Naive B cell (primary cell): ENCODE measurements at regions not wholly inside any gene's neighbourhood (a gene's known extent, or its start where the extent isn't known, plus 50 kb on each side); places are given as distances from the start of the nearest gene placed in this dataset.

ENCODE experiments used
- ATAC-seq, 2 donors: fragments of 150-1000 bp; cut with Tn5 transposase; 2 replicates each; pipeline ENCODE4 v1.10.0; 2021; ENCODE audit warnings: low read depth in 2 of 2, mild to moderate bottlenecking in 2 of 2, moderate library complexity in 2 of 2
- DNase-seq: peaks from one replicate; pipeline ENCODE4 v3.0.0; 2022
- H3K27ac Mint-ChIP-seq, 6 donors: one replicate each; pipeline ENCODE4 v1.8.0; 2020 to 2022; ENCODE audit warnings: mild to moderate bottlenecking in 6 of 6, mixed read lengths in 6 of 6, moderate library complexity in 5 of 6, inconsistent platforms in 2 of 6
- H3K27me3 Mint-ChIP-seq, 3 donors: one replicate each; pipeline ENCODE4 v1.8.0; 2021 to 2022; ENCODE audit warnings: mixed read lengths in 3 of 3, mild to moderate bottlenecking in 1 of 3
- H3K36me3 Mint-ChIP-seq, 2 donors: one replicate each; pipeline ENCODE4 v1.8.0; 2020 to 2022; ENCODE audit warnings: mixed read lengths in 2 of 2, inconsistent platforms in 1 of 2, mild to moderate bottlenecking in 1 of 2
- H3K4me1 Mint-ChIP-seq, 3 donors: one replicate each; pipeline ENCODE4 v1.8.0; 2020 to 2022; ENCODE audit warnings: mixed read lengths in 3 of 3, inconsistent platforms in 1 of 3, mild to moderate bottlenecking in 1 of 3, moderate library complexity in 1 of 3
- H3K4me3 Mint-ChIP-seq, 8 donors: one replicate each; pipeline ENCODE4 v1.8.0; 2020 to 2022; ENCODE audit warnings: mild to moderate bottlenecking in 8 of 8, mixed read lengths in 8 of 8, moderate library complexity in 8 of 8, inconsistent platforms in 2 of 8
- H3K9me3 Mint-ChIP-seq, 7 donors: one replicate each; pipeline ENCODE4 v1.8.0; 2020 to 2022; ENCODE audit warnings: mixed read lengths in 7 of 7, mild to moderate bottlenecking in 5 of 7, inconsistent platforms in 2 of 7, moderate library complexity in 1 of 7

DNA sequence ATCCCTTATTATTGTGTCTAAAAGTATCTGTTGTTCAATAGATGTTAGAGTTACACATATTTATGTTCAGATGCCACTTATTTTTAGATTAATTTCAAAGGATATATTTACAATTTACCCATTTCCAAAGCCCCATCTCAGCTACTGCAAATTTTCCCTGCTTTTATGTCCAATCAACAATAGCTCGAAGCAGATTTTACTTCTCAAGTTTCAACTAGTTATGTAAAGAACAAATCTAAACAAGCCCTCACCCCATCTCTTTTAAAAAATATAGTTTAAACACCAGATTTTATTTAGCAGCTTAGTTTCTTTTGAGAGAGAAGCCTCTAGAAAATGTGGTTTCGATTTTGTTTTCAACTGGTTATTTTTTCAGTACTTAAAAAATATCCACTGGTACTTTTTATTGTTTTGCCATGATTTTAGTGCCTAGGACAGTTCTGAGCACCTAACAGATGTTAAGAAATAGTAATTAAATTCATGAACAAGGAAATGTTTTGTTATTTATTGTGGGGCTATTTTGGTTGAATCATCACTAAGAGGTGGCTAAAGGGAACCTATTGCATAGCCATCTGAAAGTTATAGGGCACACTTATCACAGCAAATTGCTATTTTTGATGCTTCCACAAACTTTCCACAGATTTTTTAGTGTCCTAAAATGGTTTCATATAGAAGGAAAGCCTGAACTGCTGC is 96.2 kb upstream of the BMP4 start:
- Mint-ChIP-seq H3K27ac (no peak overlapping the region), H3K9me3 (no peaks in the 10 kb centered on the region), H3K4me1 (no peaks in the 10 kb centered on the region), H3K4me3 (no peak overlapping the region), H3K36me3 (no peaks in the 10 kb centered on the region), H3K27me3 (no peaks in the 10 kb centered on the region)
- ATAC-seq: no peak
- DNase-seq: no peak

DNA sequence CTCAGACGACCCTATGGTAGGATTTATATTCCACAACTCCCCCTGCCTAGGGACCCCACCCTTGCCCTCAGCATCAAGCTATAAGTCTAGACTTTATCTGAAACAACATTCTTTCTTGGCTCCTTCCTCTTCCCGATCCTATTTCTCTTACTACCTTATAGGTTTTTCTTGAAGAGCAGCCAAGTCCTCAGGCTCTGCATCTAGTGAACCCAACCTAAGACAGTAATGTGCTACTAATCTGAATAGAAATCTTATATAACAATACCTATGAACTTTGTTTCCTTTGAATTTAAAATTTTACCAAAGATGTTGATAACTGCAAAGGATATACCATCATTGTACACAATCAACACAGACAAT is 96.7 kb upstream of the BMP4 start:
- Mint-ChIP-seq H3K27me3 (no peaks in the 10 kb centered on the region), H3K27ac (no peak overlapping the region), H3K9me3 (no peaks in the 10 kb centered on the region), H3K4me1 (no peaks in the 10 kb centered on the region), H3K4me3 (no peak overlapping the region), H3K36me3 (no peaks in the 10 kb centered on the region)
- no peak for DNase-seq
- ATAC-seq: no peak

DNA sequence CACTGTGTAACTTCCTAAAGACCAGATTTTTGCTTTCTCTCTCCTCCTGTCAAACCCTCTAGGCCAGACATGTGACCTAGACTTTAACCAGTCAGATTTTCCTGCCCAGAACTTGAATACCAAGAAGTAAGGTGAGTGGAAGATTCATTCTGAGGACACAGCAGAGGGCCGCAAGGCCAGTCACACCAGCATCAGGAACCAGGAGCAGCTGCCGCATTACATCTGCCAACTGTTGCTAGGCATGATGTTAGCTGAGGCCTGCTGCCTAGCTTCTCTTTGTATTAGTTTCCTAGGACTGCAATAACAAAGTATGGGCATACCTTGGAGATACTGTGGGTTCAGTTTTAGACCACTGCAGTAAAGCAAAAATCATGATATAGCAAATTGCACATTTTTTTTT is 101.9 kb upstream of the BMP4 start:
- Mint-ChIP-seq H3K9me3 (no peaks in the 10 kb centered on the region), H3K4me1 (no peaks in the 10 kb centered on the region), H3K27me3 (peaks cover 0 to 8% (median 0%) of the 10 kb centered on the region in 3 donors), H3K4me3 (no peak overlapping the region), H3K36me3 (no peaks in the 10 kb centered on the region), H3K27ac (no peak overlapping the region)
- ATAC-seq (no peak), DNase-seq (no peak)

DNA sequence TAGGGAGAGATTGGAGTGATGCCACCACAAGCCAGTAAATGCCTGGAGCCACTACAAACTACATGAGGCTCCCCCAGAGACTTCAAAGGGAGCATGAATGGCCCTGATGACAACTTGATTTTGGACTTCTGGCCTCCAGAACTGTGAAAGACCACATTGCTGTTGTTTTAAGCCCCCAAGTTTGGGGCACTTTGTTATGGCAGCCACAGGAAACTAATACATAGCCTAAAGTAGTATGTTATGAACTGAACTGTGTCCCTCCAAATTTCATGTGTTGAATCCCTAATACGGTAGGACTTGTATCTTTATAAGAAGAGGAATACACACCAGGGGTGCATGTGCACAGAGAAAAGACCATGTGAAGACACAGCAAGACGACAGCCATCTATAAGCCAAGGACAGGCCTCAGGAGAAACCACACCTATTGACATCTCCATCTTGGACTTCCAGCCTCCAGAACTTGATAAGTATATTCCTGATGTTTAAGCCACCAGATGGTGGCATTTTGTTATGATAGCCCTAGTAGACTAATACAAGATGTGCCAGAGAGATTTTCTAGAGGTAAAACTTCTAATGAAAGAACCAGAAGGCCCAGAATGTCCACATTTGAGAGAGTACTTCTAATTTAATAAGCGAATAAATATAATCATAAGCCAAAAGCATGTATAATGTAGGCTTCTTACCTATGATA is 127.1 kb upstream of the BMP4 start:
- DNase-seq (no peak), ATAC-seq (no peak)
- Mint-ChIP-seq H3K36me3 (no peaks in the 10 kb centered on the region), H3K9me3 (peaks cover 0 to 7% (median 2%) of the 10 kb centered on the region in 7 donors), H3K27ac (no peak overlapping the region), H3K4me3 (no peak overlapping the region), H3K4me1 (no peaks in the 10 kb centered on the region), H3K27me3 (peaks cover 0 to 4% (median 0%) of the 10 kb centered on the region in 3 donors)

DNA sequence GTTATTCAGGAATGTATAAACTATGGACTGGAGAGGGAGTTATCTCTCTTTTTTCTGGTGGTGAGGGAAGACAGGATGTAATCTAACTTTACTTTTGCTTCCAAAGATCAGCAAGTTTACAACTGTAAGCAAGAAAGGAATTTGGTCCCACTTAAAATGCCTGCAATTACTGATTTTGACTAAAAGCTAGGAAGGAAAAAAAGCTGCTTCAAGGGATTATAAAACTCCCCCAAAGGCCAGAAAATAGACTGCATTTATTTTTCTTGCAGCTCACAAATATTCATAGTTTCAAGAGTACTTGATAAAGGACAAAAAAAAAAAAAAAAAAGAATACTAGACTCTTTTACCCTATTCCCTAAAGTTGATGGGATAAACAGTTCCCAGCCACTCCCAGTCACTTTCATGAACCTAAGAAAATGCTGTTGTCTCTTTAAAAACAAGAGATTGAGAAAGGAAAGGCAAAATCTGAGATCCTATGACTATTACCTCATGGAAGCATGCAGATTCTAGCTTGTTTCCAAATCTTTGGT is 128.7 kb upstream of the BMP4 start:
- DNase-seq (no peak), ATAC-seq (no peak)
- H3K27ac Mint-ChIP-seq: no peak overlapping the region
- no peaks in the 10 kb centered on the region for H3K36me3 Mint-ChIP-seq
- peaks cover 0 to 3% (median 0%) of the 10 kb centered on the region in 3 donors for H3K27me3 Mint-ChIP-seq
- no peak overlapping the region for H3K4me3 Mint-ChIP-seq
- no peaks in the 10 kb centered on the region for H3K4me1 Mint-ChIP-seq
- H3K9me3 Mint-ChIP-seq: peaks cover 0 to 12% (median 2%) of the 10 kb centered on the region in 7 donors

DNA sequence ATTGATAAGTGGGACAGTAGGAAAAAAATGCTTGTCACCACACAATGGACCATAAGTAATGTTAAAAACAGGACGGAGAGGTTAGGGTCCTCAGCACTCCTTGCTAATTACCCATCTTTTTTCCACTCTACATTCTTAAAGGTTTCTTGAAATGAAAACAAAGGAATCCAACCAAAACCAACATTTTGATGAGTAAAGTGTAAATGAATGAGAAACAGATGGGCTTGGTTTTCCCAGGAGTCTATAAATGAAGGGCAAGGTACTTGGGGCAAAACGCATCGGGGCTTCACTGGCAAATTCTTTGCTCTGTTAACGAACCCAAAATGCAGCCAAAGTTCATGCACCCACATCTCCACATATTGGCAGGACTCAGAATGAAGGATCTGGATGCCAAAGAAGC is 129.2 kb upstream of the BMP4 start:
- no peak overlapping the region for H3K27ac Mint-ChIP-seq
- no peaks in the 10 kb centered on the region for H3K27me3 Mint-ChIP-seq
- H3K36me3 Mint-ChIP-seq: no peaks in the 10 kb centered on the region
- H3K9me3 Mint-ChIP-seq: peaks cover 0 to 12% (median 2%) of the 10 kb centered on the region in 7 donors
- DNase-seq (no peak), ATAC-seq (no peak)
- no peaks in the 10 kb centered on the region for H3K4me1 Mint-ChIP-seq
- no peak overlapping the region for H3K4me3 Mint-ChIP-seq

DNA sequence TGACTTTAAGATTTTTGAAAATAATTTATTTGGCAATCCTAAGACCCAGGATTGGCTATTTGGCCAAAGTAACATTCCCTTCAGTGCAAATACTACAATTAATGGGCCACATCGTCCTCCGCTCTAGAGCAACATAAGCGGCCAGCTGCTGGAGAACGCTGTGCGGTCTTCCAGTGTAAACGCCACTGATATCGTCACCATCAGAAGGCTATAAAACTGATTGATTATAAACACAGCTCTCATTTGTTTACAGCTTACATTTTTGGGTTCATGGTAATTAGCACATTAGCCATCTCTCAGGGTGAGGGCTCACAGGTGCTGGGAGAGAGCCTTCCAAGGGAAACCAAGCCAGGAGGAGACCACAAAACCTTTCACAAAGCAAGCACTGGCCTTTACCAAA is 130.1 kb upstream of the BMP4 start:
- no peak overlapping the region for H3K4me3 Mint-ChIP-seq
- DNase-seq (no peak), ATAC-seq (no peak)
- no peaks in the 10 kb centered on the region for H3K4me1 Mint-ChIP-seq
- no peak overlapping the region for H3K27ac Mint-ChIP-seq
- no peaks in the 10 kb centered on the region for H3K36me3 Mint-ChIP-seq
- peaks cover 0 to 12% (median 2%) of the 10 kb centered on the region in 7 donors for H3K9me3 Mint-ChIP-seq
- no peaks in the 10 kb centered on the region for H3K27me3 Mint-ChIP-seq

DNA sequence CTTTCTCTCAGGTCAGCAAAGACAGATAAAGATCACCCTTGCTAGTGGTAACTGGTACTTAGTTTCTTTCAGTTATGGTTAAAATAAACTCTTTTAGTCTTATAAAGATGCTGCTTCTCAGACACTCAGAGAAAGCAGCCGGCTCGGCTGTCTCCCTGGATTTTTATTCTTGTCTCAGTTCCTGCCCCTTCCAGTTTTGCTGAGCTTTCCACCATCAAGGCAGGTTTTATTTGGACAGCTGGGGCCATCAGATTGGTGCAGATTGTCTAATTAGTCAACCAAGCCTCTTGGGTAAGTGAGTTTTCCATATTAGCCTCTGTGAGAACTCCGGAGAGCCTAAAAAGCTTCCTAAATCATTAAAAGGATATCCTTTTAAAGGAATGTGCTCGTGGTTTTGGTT is 130.8 kb upstream of the BMP4 start:
- no peaks in the 10 kb centered on the region for H3K27me3 Mint-ChIP-seq
- H3K4me1 Mint-ChIP-seq: no peaks in the 10 kb centered on the region
- no peak overlapping the region for H3K27ac Mint-ChIP-seq
- peaks cover 0 to 12% (median 2%) of the 10 kb centered on the region in 7 donors for H3K9me3 Mint-ChIP-seq
- no peak overlapping the region for H3K4me3 Mint-ChIP-seq
- DNase-seq: no peak
- H3K36me3 Mint-ChIP-seq: no peaks in the 10 kb centered on the region
- no peak for ATAC-seq

DNA sequence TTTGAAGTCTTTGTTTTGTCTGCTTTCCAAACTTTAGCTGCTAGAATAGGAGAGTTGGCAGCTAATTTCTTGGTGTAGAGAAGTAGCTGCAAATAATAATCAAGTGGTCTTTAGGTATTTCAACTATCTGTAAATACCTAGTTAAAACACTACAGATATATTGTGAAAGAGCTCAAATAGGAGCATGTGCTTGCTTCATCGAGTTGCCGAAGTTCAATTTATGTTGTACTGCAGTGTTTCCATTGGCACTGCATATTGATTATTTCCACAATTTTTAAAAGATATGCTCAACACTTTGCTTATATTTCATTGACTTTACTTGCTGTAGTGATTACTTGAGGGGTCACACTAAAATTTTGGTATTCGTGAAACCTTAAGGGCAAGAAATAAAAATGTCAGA is 131.6 kb upstream of the BMP4 start:
- H3K27ac Mint-ChIP-seq: no peak overlapping the region
- no peaks in the 10 kb centered on the region for H3K27me3 Mint-ChIP-seq
- no peak for ATAC-seq
- DNase-seq: no peak
- H3K36me3 Mint-ChIP-seq: no peaks in the 10 kb centered on the region
- no peaks in the 10 kb centered on the region for H3K4me1 Mint-ChIP-seq
- no peak overlapping the region for H3K4me3 Mint-ChIP-seq
- H3K9me3 Mint-ChIP-seq: peaks cover 0 to 10% (median 1%) of the 10 kb centered on the region in 7 donors

DNA sequence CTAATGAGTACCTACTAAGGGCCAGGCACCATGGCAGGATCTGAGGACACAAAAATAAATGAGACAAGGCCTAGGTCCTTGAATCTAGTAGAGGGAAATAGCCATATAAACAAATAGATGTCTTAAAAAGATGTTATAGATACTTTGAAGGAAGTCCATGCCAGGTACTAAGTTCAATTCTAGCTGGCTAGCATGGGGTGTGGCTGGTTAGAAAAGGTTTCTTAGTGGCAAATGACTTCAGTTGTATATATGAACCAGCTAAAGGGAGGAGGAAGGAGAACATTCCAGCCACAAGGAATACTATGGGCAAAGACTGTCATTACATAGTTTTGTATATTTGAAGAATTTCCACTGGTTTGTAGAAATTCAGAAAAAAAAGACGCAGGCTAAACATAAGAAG is 133.6 kb upstream of the BMP4 start:
- H3K27me3 Mint-ChIP-seq: no peaks in the 10 kb centered on the region
- no peak for DNase-seq

DNA sequence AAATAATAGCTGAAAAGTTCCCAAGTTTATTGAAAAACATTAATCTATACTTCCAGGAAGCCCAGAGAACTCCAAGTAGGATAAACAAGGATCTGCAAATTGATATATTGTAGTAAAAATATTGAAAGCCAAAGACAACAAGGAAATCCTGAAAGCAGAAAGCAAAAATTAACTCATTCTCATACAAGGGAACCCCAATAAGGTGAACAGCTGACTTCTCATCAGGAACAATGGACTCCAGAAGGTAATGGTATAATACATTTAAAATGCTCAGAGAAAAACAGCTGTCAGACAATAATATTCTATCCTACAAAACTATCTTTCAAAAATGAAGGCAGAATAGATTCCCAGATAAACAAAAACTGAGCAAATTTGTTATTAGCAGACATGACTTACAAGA is 138.1 kb upstream of the BMP4 start:
- H3K27ac Mint-ChIP-seq: no peak overlapping the region
- no peaks in the 10 kb centered on the region for H3K27me3 Mint-ChIP-seq
- no peaks in the 10 kb centered on the region for H3K4me1 Mint-ChIP-seq
- ATAC-seq (no peak), DNase-seq (no peak)
- no peaks in the 10 kb centered on the region for H3K36me3 Mint-ChIP-seq
- peaks cover 0 to 36% (median 19%) of the 10 kb centered on the region in 7 donors for H3K9me3 Mint-ChIP-seq
- H3K4me3 Mint-ChIP-seq: no peak overlapping the region

More for the DNA sequence above, 133.6 kb upstream of the BMP4 start:
- H3K27ac Mint-ChIP-seq: no peak overlapping the region
- no peaks in the 10 kb centered on the region for H3K4me1 Mint-ChIP-seq
- no peak for ATAC-seq
- H3K36me3 Mint-ChIP-seq: no peaks in the 10 kb centered on the region
- no peak overlapping the region for H3K4me3 Mint-ChIP-seq
- peaks cover 3 to 25% (median 15%) of the 10 kb centered on the region in 7 donors for H3K9me3 Mint-ChIP-seq

DNA sequence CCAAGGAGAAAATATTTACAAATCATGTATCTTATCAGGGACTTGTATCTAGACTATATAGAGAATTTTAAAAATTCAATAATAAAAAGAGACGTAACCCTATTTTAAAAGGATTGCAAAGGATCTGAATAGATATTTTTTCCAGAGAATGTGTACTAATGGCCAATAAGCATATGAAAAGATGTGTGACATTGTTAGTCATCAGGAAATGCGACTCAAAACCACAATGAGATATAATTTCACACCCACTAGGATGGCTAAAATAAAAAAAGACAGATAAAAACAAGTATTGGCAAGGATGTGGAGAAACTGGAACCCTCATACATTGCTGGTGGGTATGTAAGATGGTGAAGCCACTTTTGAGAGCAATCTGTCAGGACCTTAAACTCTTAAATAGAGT is 141.9 kb upstream of the BMP4 start:
- peaks cover 0 to 5% (median 0%) of the 10 kb centered on the region in 3 donors for H3K27me3 Mint-ChIP-seq
- DNase-seq (no peak), ATAC-seq (no peak)
- no peaks in the 10 kb centered on the region for H3K36me3 Mint-ChIP-seq
- H3K9me3 Mint-ChIP-seq: peaks cover 0 to 29% (median 17%) of the 10 kb centered on the region in 7 donors
- H3K27ac Mint-ChIP-seq: no peak overlapping the region
- no peak overlapping the region for H3K4me3 Mint-ChIP-seq
- H3K4me1 Mint-ChIP-seq: no peaks in the 10 kb centered on the region

DNA sequence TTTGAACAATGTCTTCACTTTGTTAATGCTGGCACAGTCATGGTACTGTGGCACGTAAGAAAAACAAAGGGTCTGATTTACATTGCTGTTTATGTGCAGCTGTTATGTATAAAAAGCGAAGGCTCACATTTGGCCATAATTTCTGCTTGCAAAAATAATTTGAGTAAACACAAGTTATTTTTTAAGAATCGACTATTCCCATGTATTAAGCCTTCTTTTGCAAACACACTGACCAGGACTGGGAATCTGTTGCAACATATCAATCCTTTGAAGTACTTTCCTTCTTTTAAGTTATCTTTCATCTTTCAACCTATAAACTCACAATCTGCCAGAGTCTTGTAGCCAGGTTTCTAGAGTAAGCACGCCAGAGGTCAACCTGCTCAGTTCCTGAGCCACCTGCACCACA is 145.4 kb upstream of the BMP4 start:
- ATAC-seq (no peak), DNase-seq (no peak)
- H3K27ac Mint-ChIP-seq: no peak overlapping the region
- no peaks in the 10 kb centered on the region for H3K36me3 Mint-ChIP-seq
- no peak overlapping the region for H3K4me3 Mint-ChIP-seq
- no peaks in the 10 kb centered on the region for H3K9me3 Mint-ChIP-seq
- no peaks in the 10 kb centered on the region for H3K4me1 Mint-ChIP-seq
- H3K27me3 Mint-ChIP-seq: peaks cover 0 to 16% (median 0%) of the 10 kb centered on the region in 3 donors

DNA sequence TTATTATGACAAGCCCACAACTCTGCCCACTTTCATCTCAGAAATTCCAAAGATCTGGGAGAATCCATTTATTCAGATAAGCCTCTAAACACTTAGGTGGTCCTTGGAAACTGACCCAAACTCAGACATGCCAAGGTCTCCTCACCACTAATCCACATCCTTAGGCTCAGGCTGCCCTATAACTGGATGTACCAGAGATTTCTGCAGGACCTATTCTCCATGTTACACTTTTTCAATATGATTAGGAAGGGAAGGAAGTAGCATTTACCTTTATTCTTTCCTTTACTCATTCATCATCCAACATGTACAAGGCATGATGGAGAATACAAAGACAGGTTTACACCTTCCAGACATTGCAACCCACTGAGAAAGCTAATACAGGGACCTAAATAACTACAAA is 145.9 kb upstream of the BMP4 start:
- no peaks in the 10 kb centered on the region for H3K36me3 Mint-ChIP-seq
- H3K9me3 Mint-ChIP-seq: no peaks in the 10 kb centered on the region
- no peak overlapping the region for H3K27ac Mint-ChIP-seq
- DNase-seq (no peak), ATAC-seq (no peak)
- peaks cover 0 to 17% (median 0%) of the 10 kb centered on the region in 3 donors for H3K27me3 Mint-ChIP-seq
- H3K4me3 Mint-ChIP-seq: no peak overlapping the region
- no peaks in the 10 kb centered on the region for H3K4me1 Mint-ChIP-seq
